K562 (cell line): ENCODE measurements at regions not wholly inside any gene's neighbourhood (a gene's known extent, or its start where the extent isn't known, plus 50 kb on each side); places are given as distances from the start of the nearest gene placed in this dataset.

ENCODE experiments used
- ATAC-seq: fragments of 200-7000 bp; cut with Tn5 transposase; 3 replicates; pipeline ENCODE4 v1.9.1; 2020; ENCODE audit warnings: moderate library complexity
- BruUV-seq: library from RNA; stranded (reverse); fragments of 400-500 nt; replicated peaks from 2 replicates; lab custom pipeline; 2021; lab: Mats Ljungman, UMichigan
- CTCF ChIA-PET: fragments of 300-600 bp; formaldehyde crosslinking; extraction: SDS; loops from one replicate; lab custom pipeline; 2021; ENCODE audit warnings: low intra/inter-chr PET ratio; lab: Yijun Ruan, JAX
- POLR2A ChIA-PET: fragments of 300-600, 350-650 bp; sonication (Branson Sonifier 250); formaldehyde crosslinking; extraction: SDS; loops from one replicate; lab custom pipeline; 2021; ENCODE audit warnings: antibody characterized with exemption, inconsistent platforms; lab: Yijun Ruan, JAX
- DNase-seq, 4 experiments: peaks; one replicate each; pipeline versions ENCODE4 v3.0.0 to v3.0.0-alpha.2; 2011 to 2018; ENCODE audit warnings: low spot score in 3 of 4, mixed read lengths in 3 of 4; ENCODE audit errors: extremely low read depth in 1 of 4
- FAIRE-seq: peaks from 2 replicates; lab custom pipeline; 2011; peaks lifted over from hg19 to GRCh38; lab: Jason Lieb, UNC
- H2AFZ ChIP-seq: 2 replicates; pipeline ENCODE4 v1.6.0; 2011; ENCODE audit warnings: low read depth, low read length, control low read depth, inconsistent platforms
- H3K27ac ChIP-seq: fragments of 200-600 bp; 3 replicates; pipeline ENCODE4 v1.8.0; 2011; ENCODE audit warnings: low read depth, mild to moderate bottlenecking, control low read depth, inconsistent platforms, low read length, moderate library complexity, mixed read lengths; ENCODE audit errors: extremely low read depth
- H3K27me3 ChIP-seq, 2 experiments: fragments of 300-600 bp in 1 of 2; 2 replicates in 1 of 2; 3 replicates in 1 of 2; pipeline versions ENCODE4 v1.6.0 to v1.8.0; 2011; ENCODE audit warnings: inconsistent platforms in 2 of 2, low read length in 2 of 2, mild to moderate bottlenecking in 1 of 2, mixed read lengths in 1 of 2, moderate library complexity in 1 of 2; ENCODE audit not compliant: control insufficient read depth in 2 of 2, insufficient read depth in 2 of 2
- H3K36me3 ChIP-seq: fragments of 300-600 bp; 3 replicates; pipeline ENCODE4 v1.8.0; 2011; ENCODE audit warnings: mild to moderate bottlenecking, low read length, inconsistent platforms; ENCODE audit not compliant: control insufficient read depth, insufficient read depth
- H3K4me1 ChIP-seq, 2 experiments: fragments of 200-600 bp in 1 of 2; replicated peaks in 1 of 2; 2 replicates in 1 of 2; 3 replicates in 1 of 2; pipeline versions ENCODE4 v1.5.1 to v1.8.0; 2011; ENCODE audit warnings: inconsistent platforms in 2 of 2, low read length in 2 of 2, mild to moderate bottlenecking in 1 of 2, mixed read lengths in 1 of 2, moderate library complexity in 1 of 2; ENCODE audit not compliant: control insufficient read depth in 2 of 2, insufficient read depth in 2 of 2
- H3K4me2 ChIP-seq: 2 replicates; pipeline ENCODE4 v1.6.1; 2011; ENCODE audit warnings: low read length, control low read depth, inconsistent platforms, mixed read lengths; ENCODE audit not compliant: insufficient read depth
- H3K4me3 ChIP-seq: fragments of 200-600 bp; sonication (generic), shearing (Covaris generic); 2 replicates; pipeline ENCODE4 v1.5.1; 2016; ENCODE audit warnings: control low read depth, inconsistent platforms
- H3K79me2 ChIP-seq: fragments of 200-600 bp; 3 replicates; pipeline ENCODE4 v1.8.0; 2011; ENCODE audit warnings: low read length, inconsistent platforms; ENCODE audit not compliant: control insufficient read depth, insufficient read depth
- H3K9ac ChIP-seq, 2 experiments: 2 replicates each; pipeline versions ENCODE4 v1.6.0 to v1.6.1; 2011; ENCODE audit warnings: low read depth in 2 of 2, low read length in 2 of 2, control low read depth in 1 of 2, inconsistent platforms in 1 of 2, mild to moderate bottlenecking in 1 of 2, mixed read lengths in 1 of 2; ENCODE audit not compliant: insufficient read depth in 1 of 2
- H3K9me1 ChIP-seq: one replicate; pipeline ENCODE4 v1.6.0; 2011; ENCODE audit warnings: inconsistent platforms, mild to moderate bottlenecking, low read length, moderate library complexity; ENCODE audit not compliant: control insufficient read depth, insufficient read depth
- H3K9me3 ChIP-seq: replicated peaks from 2 replicates; pipeline ENCODE4 v1.5.1; 2011; ENCODE audit warnings: low read depth, low read length, inconsistent platforms; ENCODE audit not compliant: control insufficient read depth, insufficient read depth
- H4K20me1 ChIP-seq: replicated peaks from 2 replicates; pipeline ENCODE4 v1.6.1; 2011; ENCODE audit warnings: low read length, inconsistent platforms, mixed read lengths; ENCODE audit not compliant: control insufficient read depth, insufficient read depth
- CBX1 ChIP-seq: sonication (generic); IDR thresholded peaks from 2 replicates; pipeline ENCODE4 v1.6.1; 2016; ENCODE audit warnings: antibody characterized with exemption, low read depth, mild to moderate bottlenecking
- E2F8 ChIP-seq: fragments of 450-650 bp; IDR thresholded peaks from 2 replicates; pipeline ENCODE4 v1.7.1; 2018; ENCODE audit warnings: mild to moderate bottlenecking, low read depth; ENCODE audit not compliant: partially characterized antibody
- HES1 ChIP-seq: fragments of 450-650 bp; IDR thresholded peaks from 2 replicates; pipeline ENCODE4 v1.6.1; 2016; ENCODE audit warnings: low read depth, mild to moderate bottlenecking, moderate library complexity
- RBM22 ChIP-seq: fragments of 200-400 bp; formaldehyde crosslinking; IDR thresholded peaks from 2 replicates; pipeline ENCODE4 v1.6.1; 2018; ENCODE audit warnings: low read length, low read depth; ENCODE audit not compliant: poor library complexity, severe bottlenecking
- RNF2 ChIP-seq: sonication (generic); IDR thresholded peaks from 2 replicates; pipeline ENCODE4 v1.6.1; 2016
- SMAD1 ChIP-seq: fragments of 150-350 bp; IDR thresholded peaks from 2 replicates; pipeline ENCODE4 v1.6.1; 2014; ENCODE audit warnings: low read length, low read depth; ENCODE audit not compliant: partially characterized antibody
- TCF7L2 ChIP-seq: fragments of 150-350 bp; IDR thresholded peaks from 2 replicates; pipeline ENCODE4 v1.6.1; 2016; ENCODE audit warnings: low read depth, mild to moderate bottlenecking, low read length, moderate library complexity
- XRCC3 ChIP-seq: fragments of 450-650 bp; IDR thresholded peaks from 2 replicates; pipeline ENCODE4 v1.6.1; 2017; ENCODE audit warnings: mild to moderate bottlenecking, moderate library complexity
- ZBTB12 ChIP-seq: fragments of 250-450 bp; sonication (Bioruptor Pico); IDR thresholded peaks from 2 replicates; pipeline ENCODE4 v1.4.0; 2020
- ZBTB43 ChIP-seq: sonication (generic); formaldehyde crosslinking; IDR thresholded peaks from 2 replicates; pipeline ENCODE4 v1.8.0; 2023; ENCODE audit warnings: mild to moderate bottlenecking, missing genetic modification reagents
- ZNF184 ChIP-seq: sonication (generic); formaldehyde crosslinking; IDR thresholded peaks from 2 replicates; pipeline ENCODE4 v1.5.0; 2020; ENCODE audit warnings: missing genetic modification reagents
- WGBS: fragments of 100-300 bp; shearing (Covaris generic); methylation state at CpG from one replicate; pipeline ENCODE4 v1.1.6; 2016; ENCODE audit warnings: low coverage, mixed read lengths; ENCODE audit not compliant: insufficient coverage; ENCODE audit errors: missing lambda C conversion rate; 5-methylcytosine and 5-hydroxymethylcytosine counted together
- in situ Hi-C: fragments of 300-500 bp; cut with MboI; formaldehyde crosslinking; loops from 4 replicates; pipeline ENCODE4 v1.15.0; 2018; ENCODE audit warnings: inconsistent platforms, mixed read lengths
- intact Hi-C: fragments of 100-400 bp; cut with micrococcal nuclease; formaldehyde crosslinking; loops from 2 replicates; pipeline ENCODE4 v1.14.2; 2022

GRCh38 chr5:51679286-51679685 is 296.0 kb downstream of the ISL1 start:
- no peaks in the 10 kb centered on the region for H3K79me2 ChIP-seq
- no peak overlapping the region for H3K4me2 ChIP-seq
- H3K4me3 ChIP-seq, result no peak overlapping the region
- no peak overlapping the region for H2AFZ ChIP-seq
- TF ChIP-seq CBX1, result no peak
- TF ChIP-seq HES1, result no peak
- TF ChIP-seq, all 486 proteins: peak for 0
- no peak for ATAC-seq
- Histone ChIP-seq H3K4me1 (no peaks in the 10 kb centered on the region), H3K9ac (no peak overlapping the region), H3K9me3 (no peaks in the 10 kb centered on the region), H3K9me1 (no peaks in the 10 kb centered on the region), H3K27me3 (no peaks in the 10 kb centered on the region), H3K36me3 (no peaks in the 10 kb centered on the region), H4K20me1 (no peaks in the 10 kb centered on the region), H3K27ac (no peak overlapping the region)
- no peak for FAIRE-seq
- in situ Hi-C loops, result no loop called here
- DNase-seq, result no peak
- BruUV-seq, result no TSS peak
- ChIA-PET CTCF (no interaction called here), POLR2A (no interaction called here)
- intact Hi-C loops, result no loop called here

- intact Hi-C loops, result no loop called here
- ChIA-PET POLR2A (no interaction called here), CTCF (no interaction called here)
- no peaks in the 10 kb centered on the region for H3K9me1 ChIP-seq
- no peaks in the 10 kb centered on the region for H4K20me1 ChIP-seq
- no peak overlapping the region for H2AFZ ChIP-seq
- no peaks in the 10 kb centered on the region for H3K9me3 ChIP-seq
- H3K4me3 ChIP-seq, result no peak overlapping the region
- no peak overlapping the region for H3K4me2 ChIP-seq
- no peaks in the 10 kb centered on the region for H3K79me2 ChIP-seq
- H3K27ac ChIP-seq, result no peak overlapping the region
- BruUV-seq, result no TSS peak
- WGBS, result 10% methylated on average over 2 of the region's 2 CpGs
- FAIRE-seq (no peak), DNase-seq (no peak), ATAC-seq (no peak)
- no peaks in the 10 kb centered on the region for H3K27me3 ChIP-seq
- in situ Hi-C loops, result no loop called here
- no peaks in the 10 kb centered on the region for H3K4me1 ChIP-seq
- no peaks in the 10 kb centered on the region for H3K36me3 ChIP-seq
- H3K9ac ChIP-seq, result no peak overlapping the region
- no peak for TF ChIP-seq ZNF184 (CRISPR knock-in tag)
- no peak for TF ChIP-seq E2F8
- TF ChIP-seq ZBTB43 (CRISPR knock-in tag), result no peak
- no peak for TF ChIP-seq RNF2
- TF ChIP-seq ZBTB12 (CRISPR knock-in tag), result no peak
- TF ChIP-seq XRCC3, result no peak
- TF ChIP-seq RBM22, result no peak
- TF ChIP-seq TCF7L2, result no peak
- TF ChIP-seq SMAD1, result no peak
Measured at GRCh38 chr5:51684794-51685355, 301.6 kb downstream of the ISL1 start.
